IPS-NIHi7 (cell line): ENCODE measurements at regions not wholly inside any gene's neighbourhood (a gene's known extent, or its start where the extent isn't known, plus 50 kb on each side); places are given as distances from the start of the nearest gene placed in this dataset.
"Not testable (repeated sequence)": the region's sequence is repeated elsewhere in the genome, so short reads cannot be mapped to it uniquely, and the experiment has no call there.

Experiments used
- DNase-seq: peaks from one replicate; pipeline ENCODE4 v3.0.0; 2012; ENCODE audit warnings: mixed read lengths; ENCODE audit errors: extremely low spot score

DNA sequence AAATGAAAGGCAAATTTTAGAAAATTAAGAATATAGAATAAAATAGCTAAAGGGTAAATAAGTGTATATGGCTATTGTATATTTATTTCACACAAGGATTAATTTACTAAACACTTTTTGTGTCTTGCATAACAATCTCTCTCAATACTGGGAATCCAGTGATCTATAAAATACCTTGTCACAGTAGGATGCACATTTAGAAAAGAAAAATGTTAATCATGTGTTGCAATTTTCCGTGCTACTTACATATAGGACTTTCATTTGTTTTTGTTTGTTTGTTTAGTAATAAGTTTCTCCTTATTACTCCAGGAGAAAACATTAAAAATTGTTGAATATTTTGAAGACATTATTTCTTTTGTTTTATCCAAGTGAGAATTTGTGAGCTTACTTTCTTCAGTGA is 1533.3 kb downstream of the SLITRK5 start:
- no peak for DNase-seq

DNA sequence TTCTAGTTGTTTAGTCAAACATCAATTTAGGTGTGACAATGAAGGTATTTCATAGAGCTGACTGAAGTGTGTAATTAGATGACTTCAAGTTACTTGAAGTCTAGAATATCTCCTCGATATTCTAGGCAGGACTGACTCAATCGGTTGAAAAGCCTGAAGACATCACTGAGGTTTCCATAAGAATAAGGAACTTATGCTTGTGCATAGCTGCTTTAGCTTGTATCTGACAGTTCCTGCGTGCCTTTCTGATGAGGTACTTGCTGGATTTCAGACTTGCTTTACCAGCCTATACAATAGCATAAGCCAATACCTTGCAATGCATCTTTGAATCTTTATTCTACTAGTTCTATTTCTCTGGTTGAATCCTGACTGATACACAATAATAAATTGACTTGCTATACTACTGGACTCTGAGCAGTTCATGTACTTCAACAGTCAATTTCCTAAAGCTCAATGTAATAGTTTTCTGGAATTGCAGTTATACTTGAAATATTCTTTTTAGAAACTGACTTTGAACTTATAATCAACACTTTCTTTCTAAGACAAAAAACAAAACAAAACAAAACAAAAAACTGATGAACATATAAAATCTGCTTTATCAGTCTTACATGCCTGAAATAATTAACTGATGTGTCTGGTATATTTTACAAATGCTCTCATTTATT is 1534.8 kb downstream of the SLITRK5 start:
- DNase-seq, result no peak

DNA sequence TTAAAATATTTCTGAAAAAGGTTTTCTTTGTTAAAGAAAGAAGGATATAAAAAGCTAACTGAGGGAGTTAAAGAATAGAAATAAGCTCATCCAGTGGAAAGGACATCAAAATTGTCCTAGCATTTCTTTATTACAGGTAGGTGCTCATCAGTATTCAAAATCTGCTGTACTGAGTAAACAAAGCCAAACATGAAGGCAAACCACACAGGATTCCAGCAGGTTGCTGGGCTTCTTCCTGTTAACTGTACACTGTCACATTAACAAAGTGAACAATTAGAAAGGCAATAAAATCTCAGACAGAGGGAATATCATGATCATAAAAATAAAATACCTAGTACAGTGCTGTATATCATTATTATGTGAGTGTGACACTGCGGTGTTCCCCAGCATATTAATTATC is 1541.0 kb downstream of the SLITRK5 start:
- DNase-seq, result no peak

DNA sequence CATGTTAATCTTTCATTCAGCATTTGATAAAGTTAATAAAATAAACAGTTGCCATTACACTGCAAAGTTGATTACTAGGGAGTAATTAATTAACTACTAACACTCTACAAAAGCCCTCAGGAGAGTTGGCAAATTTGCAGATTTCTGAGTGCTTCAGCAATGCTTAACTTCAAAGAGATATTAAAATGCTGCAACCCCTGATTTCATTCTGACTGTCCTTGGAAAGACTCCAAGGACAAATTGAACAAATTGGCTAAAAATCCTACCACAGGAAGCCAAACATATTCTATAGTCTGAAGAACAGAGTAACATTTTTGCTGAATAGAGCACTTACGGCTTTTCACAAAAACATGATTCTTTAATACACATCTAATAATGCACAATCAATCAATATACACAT is 1543.0 kb downstream of the SLITRK5 start:
- no peak for DNase-seq

DNA sequence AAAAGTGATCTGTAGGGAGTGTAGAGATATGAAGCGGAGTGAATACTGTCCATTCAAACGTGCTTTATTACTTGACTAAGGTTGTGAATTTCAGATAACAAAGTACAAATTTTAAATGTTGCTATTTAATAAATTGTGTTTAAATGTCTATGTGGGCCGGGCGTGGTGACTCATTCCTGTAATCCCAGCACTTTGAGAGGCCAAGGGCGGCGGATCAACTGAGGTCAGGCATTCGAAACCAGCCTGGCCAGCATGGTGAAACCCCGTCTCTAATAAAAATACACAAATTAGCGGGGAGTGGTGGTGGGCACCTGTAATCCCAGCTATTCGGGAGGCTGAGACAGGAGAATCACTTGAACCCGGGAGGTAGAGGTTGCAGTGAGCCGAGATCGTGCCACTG is 1544.1 kb downstream of the SLITRK5 start:
- DNase-seq, result not testable (repeated sequence)

DNA sequence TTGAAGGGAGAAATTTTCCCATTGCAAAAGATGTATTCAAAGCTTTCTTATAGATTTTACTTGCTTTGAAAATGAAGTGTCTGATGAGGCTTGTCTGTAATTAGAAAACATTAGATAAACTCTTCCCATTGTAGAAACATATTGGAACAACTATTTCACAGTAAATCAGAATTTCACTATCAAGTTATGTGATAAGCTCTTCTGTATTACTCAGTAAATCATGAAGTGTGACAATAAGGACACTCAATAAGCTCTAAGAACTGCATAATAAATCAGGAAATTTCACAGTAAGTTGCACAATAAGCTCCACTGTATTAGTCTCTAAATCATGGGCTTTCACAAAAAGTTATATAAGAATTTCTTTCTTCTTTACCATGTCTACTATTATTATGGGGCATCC is 1546.6 kb downstream of the SLITRK5 start:
- no peak for DNase-seq

DNA sequence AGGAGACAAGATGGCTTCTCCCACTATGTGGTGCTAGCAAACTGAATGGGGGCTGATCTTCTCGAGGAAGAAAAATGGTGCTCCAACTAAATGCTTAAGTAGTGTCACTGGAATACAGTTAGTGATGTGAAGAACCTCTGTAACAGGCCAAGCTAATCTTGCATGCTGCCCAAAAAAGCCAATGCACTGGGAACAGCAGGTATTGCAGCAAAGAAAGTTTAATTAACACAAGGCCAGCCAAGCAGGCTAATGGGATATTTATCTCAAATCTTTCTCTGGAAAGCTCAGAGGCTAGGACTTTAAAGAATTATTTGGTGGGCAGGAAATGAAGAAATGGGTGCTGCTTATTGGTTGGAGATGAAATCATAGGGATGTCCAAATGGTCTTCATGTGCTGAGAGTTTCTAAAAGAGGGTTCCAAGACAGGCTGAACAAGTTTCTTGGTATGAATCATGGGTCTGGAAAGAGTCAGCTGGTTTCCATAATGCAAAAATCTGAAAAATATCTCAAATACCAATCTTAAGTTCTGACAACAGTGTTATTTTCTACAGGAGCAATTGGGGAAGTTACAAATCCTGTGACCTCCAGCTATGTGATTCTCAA is 1550.5 kb downstream of the SLITRK5 start:
- no peak for DNase-seq

DNA sequence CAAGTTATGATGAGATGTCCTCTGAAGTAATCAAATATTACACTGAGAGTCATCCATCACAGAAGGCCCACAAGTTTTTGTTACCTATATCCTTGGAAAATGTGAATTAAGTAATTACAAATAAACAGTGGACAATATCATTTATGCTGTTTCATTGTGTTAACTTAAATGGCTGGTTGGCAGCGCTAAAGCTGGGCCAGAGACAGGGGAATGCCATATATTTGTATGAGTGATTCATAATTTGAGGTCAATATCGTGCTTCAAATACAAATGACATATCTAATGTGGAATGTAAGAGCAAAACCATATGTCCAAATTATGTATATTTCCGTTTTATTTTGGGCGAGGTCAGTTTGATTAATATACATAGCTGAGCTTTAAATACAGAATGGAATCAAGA is 1556.2 kb downstream of the SLITRK5 start:
- no peak for DNase-seq

DNA sequence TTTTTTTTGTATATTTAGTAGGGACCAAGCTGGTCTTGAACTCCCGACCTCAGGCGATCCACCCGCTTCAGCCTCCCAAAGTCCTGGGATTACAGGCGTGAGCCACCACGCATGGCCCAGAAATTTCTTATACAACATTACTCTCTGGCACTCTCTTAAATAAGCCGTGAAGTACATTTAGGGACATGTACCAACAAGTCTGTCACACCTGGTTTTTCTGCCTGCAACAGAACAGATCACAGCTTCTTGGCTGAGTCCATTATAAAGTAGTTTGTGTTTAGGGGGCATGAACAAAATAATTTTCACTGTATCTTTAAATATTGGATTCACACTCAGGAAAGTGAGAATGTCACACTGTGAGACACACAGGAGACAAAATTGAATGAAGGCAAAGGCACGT is 1567.3 kb downstream of the SLITRK5 start:
- no peak for DNase-seq

DNA sequence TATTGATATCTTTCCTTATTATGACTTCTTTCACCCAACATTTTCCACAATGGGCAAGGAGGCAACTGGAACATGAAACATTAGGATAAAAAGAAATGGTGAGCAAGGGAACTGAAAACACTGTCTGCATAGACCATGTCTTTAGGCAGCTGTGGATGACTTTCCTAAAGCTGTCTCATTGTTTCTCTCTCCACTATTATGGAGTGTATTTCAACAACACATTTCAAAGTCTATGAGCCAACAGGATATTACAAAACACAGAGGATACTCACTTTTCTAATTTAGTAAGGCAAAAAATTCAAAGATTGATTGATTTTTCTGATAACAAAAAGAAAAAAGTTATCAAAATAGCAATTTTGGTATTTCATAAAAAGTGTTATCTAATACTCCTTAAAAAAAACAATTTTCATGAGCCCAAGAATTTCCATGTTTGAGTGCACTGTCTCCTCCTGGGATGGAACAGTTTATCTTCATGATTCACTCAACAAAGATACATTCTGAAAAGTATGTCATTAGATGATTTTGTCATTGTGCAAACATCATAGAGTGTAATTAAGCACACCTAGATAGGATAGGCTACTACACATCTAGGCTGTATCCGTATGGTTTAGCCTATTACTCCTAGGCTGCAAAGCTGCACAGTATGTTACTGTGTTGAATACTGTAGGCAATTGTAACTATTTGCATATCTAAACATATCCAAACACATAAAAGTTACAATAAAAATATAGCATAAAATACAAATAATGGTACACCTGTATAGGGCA is 1568.4 kb downstream of the SLITRK5 start:
- no peak for DNase-seq

DNA sequence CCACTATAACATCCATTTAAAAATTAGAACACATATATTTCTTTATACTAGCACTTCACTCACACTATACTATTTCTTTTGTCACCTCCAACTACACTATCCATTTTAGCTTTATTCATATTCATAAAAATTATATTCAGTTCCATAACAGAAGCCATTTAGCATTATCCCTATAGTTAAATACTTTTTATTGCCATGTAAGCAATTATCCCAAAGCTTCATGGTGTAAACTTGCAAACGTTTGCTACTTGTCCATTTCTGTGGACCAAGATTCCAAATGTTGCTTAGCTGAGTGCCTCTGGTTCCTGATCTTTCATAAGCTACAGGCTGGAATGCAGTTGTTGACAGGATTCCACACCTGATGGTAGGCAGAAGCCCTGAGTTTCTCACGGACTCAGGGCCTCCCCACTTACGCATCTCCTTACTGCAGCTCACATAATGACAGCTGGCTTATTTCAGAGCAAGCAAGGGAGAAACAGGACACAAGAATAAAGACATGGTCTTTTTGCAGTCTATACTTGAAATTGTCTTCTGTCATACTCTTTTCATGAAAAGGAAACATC is 1584.8 kb downstream of the SLITRK5 start:
- no peak for DNase-seq

DNA sequence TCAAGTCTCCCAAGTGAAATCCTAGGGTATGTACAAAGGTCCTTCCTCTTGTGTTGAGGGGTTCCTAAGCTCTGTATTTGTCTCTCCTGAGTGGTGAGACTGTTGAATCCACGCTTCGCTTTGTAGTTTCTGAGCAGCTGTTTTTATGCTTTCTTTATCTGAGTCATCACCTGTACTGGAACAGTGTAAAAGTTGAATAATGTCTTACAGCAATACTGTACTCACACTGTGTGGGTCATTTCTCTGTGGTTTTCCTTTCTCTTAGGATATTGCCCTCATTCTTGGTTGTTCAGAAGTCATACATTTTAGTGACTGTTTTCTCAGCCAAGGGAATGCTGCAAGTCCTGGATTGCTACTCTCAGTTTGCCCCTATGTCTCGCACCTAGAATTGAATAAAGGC is 1596.6 kb downstream of the SLITRK5 start:
- DNase-seq, result no peak

DNA sequence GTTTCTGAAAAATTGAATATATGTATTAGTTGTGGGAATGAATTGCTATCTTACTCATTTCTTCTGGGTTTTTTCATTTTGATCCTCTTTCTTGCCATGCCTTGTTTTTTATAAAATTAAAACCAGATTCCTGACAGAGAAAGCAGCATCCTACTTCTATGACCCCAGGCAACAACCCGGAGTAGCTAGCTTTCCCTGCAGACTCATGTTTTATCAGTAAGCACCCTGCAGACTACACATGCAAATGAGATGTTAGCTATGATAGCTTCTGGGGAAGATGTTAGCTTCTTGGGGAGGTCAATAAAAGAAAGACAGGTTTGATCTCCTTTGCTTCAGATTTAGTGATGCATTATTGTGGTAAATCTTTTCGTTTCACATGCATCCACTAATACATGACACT is 1598.6 kb downstream of the SLITRK5 start:
- no peak for DNase-seq

DNA sequence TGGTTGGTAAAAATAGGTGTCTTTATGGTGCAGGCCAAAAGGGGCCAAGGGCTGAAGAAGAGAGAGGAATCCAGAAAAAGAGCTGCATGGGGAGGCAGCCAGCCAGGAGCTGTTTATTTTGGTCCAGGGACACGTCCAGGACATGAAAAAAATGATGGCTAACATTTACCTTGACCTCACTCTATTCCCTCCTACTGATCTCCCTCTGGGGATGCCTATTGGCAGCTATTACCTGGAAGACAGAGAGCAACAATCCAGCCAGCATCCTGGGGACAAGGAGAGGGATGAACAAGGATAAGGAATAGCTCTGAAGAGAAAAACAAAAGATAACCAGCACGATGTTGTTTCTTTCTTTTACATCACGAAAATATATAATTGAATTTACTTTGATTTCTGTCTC is 1599.6 kb downstream of the SLITRK5 start:
- DNase-seq, result no peak

DNA sequence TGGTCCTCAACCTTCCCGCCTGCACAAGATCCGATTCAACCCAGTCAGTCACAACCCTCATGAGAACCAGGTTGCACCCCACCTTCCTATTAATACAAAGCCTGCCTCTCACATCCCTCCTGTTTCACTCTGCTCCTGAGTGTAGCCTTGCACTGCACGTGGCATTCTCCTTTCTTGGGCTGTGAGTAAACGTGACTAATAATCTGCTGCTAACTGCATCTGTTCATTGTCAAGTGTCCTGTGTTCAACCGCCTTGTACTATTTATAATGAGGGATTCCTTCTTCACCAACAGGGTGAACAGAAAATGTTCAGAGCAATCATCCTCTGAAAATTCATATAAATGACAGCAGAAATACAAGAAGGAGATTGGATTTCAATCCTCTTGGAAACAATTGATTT is 1608.2 kb downstream of the SLITRK5 start:
- no peak for DNase-seq

DNA sequence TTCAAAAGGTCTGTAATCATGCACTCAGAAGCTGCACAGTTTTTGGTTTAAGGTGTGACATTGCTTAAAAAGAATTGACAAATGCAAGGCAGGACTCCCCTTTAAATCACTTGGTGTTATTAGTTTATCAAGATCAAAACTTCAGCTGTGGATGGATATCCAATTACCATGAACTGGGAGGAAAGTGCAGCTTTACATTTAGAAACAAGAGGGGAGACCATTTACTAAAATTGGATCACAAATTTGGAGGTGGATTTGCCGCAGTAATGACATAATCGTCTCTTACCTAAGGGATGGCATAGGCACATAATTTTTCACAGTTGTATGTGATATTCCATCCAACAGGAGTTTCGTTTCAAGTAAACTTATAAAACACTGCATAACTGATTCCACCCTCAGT is 1610.2 kb downstream of the SLITRK5 start:
- DNase-seq, result no peak

DNA sequence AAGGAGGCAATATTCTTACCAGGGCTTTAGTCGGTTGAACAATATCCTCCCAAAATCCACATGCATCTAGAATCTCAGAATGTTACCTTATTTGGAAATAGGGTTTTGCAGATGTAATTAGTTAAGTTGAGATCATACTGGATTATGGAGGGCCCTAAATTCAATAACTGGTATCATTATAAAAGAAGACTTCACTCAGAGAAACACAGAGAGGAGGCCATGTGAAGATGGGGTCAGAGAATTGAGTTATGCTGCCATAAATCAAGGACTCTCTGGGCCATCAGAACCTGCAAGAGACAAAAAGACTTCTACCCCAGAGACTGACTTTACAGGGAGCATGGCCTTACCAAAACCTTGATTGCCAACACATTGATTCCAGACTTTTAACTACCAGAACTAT is 1611.1 kb downstream of the SLITRK5 start:
- no peak for DNase-seq

DNA sequence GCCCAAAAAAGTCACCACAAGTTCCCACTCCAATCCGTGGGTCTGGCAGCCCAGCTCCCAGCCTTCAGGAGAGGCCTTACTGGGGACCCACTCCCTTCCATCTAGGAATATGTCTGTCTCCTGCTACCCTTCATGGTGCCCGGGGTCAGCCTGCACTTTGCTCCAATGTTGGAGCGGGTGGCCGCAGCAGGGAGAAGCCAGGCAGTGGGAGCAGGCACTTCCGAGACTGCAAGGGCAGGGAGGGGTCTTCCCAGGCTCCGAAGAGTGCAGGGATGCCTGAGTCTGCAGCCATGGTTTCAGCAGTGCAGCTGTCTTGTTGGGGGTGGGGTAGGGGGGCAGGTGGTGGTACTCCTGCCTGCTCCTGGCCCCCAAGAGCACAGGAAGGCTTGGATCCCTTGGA is 1616.2 kb downstream of the SLITRK5 start:
- no peak for DNase-seq

DNA sequence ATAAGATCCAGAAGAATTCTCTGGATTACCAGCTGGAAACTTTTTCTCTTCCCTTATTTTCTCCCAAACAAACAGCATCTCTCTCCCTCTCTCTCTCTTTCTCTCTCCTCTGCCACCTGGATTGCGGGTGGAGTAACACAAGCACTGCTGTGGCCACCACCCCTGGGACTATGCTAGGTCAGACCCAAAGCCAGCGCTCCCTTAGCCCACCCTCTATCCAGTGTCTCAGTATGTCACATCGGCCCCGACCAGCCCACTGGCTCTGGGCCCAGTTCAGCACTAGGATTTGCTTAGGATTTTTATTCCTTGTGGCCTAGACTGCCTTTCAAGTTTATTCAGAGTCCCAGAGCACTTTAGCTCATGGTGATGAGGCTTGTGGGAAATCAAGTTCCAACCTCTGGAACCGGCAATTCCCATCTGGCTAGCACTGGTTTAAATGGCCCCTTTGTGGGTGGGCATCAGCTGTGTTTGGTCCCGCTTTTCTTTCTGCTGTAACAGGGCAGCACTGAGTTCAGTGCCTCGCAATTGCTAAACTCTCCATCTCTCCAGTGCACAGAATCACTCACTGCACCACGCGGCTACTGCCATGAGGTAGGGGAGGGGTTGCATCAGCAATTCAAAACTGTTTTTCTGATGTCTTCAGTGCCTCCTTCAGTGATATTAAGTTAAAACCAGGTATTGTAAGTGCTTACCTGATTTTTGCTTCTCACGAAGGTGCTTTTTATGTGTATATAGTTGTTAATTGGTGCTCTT is 1623.1 kb downstream of the SLITRK5 start:
- no peak for DNase-seq

DNA sequence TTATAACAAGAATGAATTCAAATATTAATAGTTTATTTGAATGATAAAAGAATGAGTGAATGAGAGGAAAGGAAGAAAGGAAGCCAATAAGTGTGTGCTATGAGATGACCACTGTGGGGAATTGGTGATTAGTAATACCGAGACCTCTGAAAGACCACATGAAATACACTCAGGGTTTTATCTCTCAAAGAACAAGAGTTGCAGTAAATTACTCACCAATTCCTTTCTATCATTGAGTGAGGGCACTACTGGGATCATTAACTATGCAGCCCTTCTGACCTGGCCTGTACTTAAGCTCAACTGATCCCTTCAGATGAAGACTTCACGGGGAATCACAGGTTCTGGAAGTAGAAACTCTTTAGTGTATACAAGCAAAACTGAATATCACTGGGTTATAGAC is 1636.1 kb downstream of the SLITRK5 start:
- no peak for DNase-seq

DNA sequence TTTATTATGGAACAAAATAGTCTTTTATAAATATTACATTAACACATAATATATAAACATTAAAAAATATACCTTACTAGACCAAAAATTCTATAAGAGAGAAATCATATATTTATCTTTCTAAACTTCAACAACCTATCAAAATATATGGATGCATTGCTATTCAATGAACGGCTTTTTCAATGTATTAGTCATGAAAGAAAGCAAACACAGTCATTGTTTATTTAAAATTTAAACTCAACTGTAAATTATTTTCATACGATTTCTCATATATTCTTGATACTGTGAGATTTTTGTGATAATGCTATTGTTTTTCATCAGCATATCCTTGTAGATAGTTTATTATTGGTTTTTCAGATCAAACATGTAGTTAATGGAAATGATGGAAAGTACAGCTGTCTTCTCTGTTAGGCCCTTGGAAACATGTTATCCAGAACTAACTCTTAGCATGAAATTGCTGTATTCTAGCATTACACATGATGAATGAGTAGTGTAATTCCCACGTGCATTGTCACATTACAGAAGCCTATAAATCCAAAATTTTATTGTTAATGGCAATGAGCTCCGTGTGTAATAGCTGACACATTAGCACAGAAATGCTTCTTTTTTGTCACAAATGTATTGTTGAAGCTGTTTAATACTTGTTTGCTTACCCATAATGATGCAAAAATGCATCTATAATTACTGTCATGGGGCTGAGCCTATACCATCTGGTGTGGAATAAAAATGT is 1639.9 kb downstream of the SLITRK5 start:
- no peak for DNase-seq

DNA sequence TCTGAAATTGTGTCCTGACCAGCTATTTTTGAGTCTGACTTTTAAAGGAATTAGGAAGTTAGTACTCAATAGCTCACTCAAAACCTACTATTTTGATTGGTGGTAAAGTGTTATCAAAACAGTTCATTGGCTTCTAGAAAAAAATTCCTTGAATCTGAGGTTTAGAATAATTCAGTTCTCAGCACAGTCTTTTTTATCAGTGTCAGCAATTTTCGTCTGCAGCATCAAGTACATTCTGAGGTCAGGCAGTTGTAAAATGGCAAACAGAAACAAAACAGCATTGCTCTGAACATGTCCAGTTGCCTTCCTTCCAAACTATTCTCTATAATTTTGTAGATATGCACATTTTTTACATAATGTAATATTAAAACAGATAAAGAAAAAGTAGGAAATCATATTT is 1644.1 kb downstream of the SLITRK5 start:
- no peak for DNase-seq
